Endodermal cell (in vitro differentiated cells): ENCODE measurements at regions not wholly inside any gene's neighbourhood (a gene's known extent, or its start where the extent isn't known, plus 50 kb on each side); places are given as distances from the start of the nearest gene placed in this dataset.

Experiments
- DNase-seq: peaks from one replicate; pipeline ENCODE4 v3.0.0-alpha.2; 2017
- H3K27ac ChIP-seq: 2 replicates; pipeline ENCODE4 v1.5.1; 2013; ENCODE audit warnings: mild to moderate bottlenecking, low read depth, low read length, moderate library complexity
- H3K27me3 ChIP-seq: 2 replicates; pipeline ENCODE4 v1.6.1; 2013; ENCODE audit warnings: mild to moderate bottlenecking, low read length, moderate library complexity; ENCODE audit not compliant: insufficient read depth, control insufficient read depth, poor library complexity, severe bottlenecking
- H3K36me3 ChIP-seq: 2 replicates; pipeline ENCODE4 v1.7.0; 2013; ENCODE audit warnings: mild to moderate bottlenecking, low read length, moderate library complexity; ENCODE audit not compliant: control insufficient read depth, insufficient read depth
- H3K4me1 ChIP-seq: one replicate; pipeline ENCODE4 v1.7.0; 2013; ENCODE audit warnings: low read length; ENCODE audit not compliant: control insufficient read depth, insufficient read depth
- H3K4me3 ChIP-seq: 2 replicates; pipeline ENCODE4 v1.5.1; 2013; ENCODE audit warnings: mild to moderate bottlenecking, low read length, moderate library complexity
- H3K9ac ChIP-seq: 2 replicates; pipeline ENCODE4 v1.6.1; 2013; ENCODE audit warnings: mild to moderate bottlenecking, low read length, moderate library complexity; ENCODE audit not compliant: poor library complexity, severe bottlenecking; ENCODE audit errors: extremely low read depth
- H3K9me3 ChIP-seq: 2 replicates; pipeline ENCODE4 v1.6.1; 2013; ENCODE audit warnings: mild to moderate bottlenecking, low read length, moderate library complexity; ENCODE audit not compliant: control insufficient read depth
- H3K27ac Mint-ChIP-seq: 2 replicates; pipeline ENCODE4 v1.8.0; 2020; ENCODE audit warnings: mixed read lengths
- H3K27me3 Mint-ChIP-seq: 2 replicates; pipeline ENCODE4 v1.8.0; 2021; ENCODE audit warnings: mild to moderate bottlenecking, mixed read lengths; ENCODE audit not compliant: insufficient read depth
- H3K36me3 Mint-ChIP-seq: 2 replicates; pipeline ENCODE4 v1.8.0; 2020; ENCODE audit warnings: low read depth, mixed read lengths
- H3K4me1 Mint-ChIP-seq: 2 replicates; pipeline ENCODE4 v1.8.0; 2020; ENCODE audit warnings: mixed read lengths
- H3K4me3 Mint-ChIP-seq: 2 replicates; pipeline ENCODE4 v1.8.0; 2020; ENCODE audit warnings: mild to moderate bottlenecking, moderate library complexity, mixed read lengths
- H3K9me3 Mint-ChIP-seq: 2 replicates; pipeline ENCODE4 v1.8.0; 2020; ENCODE audit warnings: mild to moderate bottlenecking, mixed read lengths
- WGBS, 2 experiments: methylation state at CpG; one replicate each; pipeline versions ENCODE4 v1.1.5 to v1.1.7; 2013; ENCODE audit warnings: missing lambda C conversion rate in 2 of 2, mixed read lengths in 1 of 2; ENCODE audit not compliant: insufficient coverage in 1 of 2, insufficient read length in 1 of 2; 5-methylcytosine and 5-hydroxymethylcytosine counted together
- TF ChIP-seq, protein P1 (sequence below): fragments of 200-600 bp; sonication (generic); conservative IDR thresholded peaks from 2 replicates; pipeline ENCODE4 v1.5.0; 2021; ENCODE audit warnings: antibody characterized with exemption, mild to moderate bottlenecking

DNA sequence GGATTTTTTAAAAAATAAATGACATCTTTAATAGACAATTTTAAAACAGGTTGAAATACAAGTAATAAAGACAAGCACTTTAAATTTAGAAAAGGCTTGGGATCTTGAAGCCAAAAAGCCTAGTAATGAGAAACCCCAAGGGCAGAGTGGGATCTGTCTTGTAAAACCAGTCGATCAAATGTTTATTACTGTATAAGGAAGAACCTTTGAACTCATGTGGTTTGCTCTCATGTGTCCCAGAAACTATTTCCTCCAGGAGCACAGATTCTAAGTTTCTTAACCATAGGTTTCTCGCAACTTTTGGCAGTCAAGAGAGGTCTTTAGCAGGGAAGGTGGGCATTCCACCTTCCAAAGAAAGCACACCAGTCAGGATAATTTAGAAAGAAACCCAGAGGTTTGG, 541.7 kb upstream of the BTBD3 start:
- H3K4me3 ChIP-seq: no peak overlapping the region
- peaks cover 40% of the 10 kb centered on the region for H3K4me1 Mint-ChIP-seq
- peaks cover 5% of the 10 kb centered on the region for H3K4me1 ChIP-seq
- no peaks in the 10 kb centered on the region for H3K36me3 Mint-ChIP-seq
- peaks cover under 1% of the 10 kb centered on the region for H3K9me3 Mint-ChIP-seq
- H3K4me3 Mint-ChIP-seq: no peak overlapping the region
- H3K27ac Mint-ChIP-seq: no peak overlapping the region
- H3K9ac ChIP-seq: no peak overlapping the region
- TF ChIP-seq, protein P1, sequence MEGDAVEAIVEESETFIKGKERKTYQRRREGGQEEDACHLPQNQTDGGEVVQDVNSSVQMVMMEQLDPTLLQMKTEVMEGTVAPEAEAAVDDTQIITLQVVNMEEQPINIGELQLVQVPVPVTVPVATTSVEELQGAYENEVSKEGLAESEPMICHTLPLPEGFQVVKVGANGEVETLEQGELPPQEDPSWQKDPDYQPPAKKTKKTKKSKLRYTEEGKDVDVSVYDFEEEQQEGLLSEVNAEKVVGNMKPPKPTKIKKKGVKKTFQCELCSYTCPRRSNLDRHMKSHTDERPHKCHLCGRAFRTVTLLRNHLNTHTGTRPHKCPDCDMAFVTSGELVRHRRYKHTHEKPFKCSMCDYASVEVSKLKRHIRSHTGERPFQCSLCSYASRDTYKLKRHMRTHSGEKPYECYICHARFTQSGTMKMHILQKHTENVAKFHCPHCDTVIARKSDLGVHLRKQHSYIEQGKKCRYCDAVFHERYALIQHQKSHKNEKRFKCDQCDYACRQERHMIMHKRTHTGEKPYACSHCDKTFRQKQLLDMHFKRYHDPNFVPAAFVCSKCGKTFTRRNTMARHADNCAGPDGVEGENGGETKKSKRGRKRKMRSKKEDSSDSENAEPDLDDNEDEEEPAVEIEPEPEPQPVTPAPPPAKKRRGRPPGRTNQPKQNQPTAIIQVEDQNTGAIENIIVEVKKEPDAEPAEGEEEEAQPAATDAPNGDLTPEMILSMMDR: no peak
- peaks cover 12% of the 10 kb centered on the region for H3K27me3 Mint-ChIP-seq
- H3K27ac ChIP-seq: no peak overlapping the region
- no peak for DNase-seq
- no peaks in the 10 kb centered on the region for H3K36me3 ChIP-seq
- H3K9me3 ChIP-seq: peaks cover 4% of the 10 kb centered on the region
- WGBS, 2 experiments: 88 to 100% methylated on average over 1 to 2 of the region's 2 CpGs
- no peaks in the 10 kb centered on the region for H3K27me3 ChIP-seq

DNA sequence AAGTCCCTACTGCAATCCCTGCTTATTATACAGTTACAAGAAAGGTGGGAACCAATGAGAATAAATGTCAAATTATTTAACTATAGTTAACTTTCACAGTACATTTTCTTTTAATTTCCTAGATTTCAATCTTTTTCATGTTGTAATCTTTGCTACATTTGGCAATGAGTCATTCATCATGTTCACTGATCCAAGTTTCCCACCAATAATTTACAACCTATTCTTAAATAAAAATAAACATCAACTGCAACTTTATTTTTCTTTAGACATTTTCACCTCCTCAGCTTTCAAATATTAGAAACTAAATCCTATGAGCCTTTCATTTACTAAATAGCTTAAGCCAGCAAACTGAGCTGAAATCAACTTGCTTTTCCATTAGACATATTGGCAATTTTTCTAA, 541.3 kb upstream of the BTBD3 start:
- Mint-ChIP-seq H3K27me3 (peaks cover 14% of the 10 kb centered on the region), H3K4me1 (peaks cover 40% of the 10 kb centered on the region), H3K4me3 (no peak overlapping the region), H3K27ac (no peak overlapping the region), H3K9me3 (peaks cover 4% of the 10 kb centered on the region), H3K36me3 (no peaks in the 10 kb centered on the region)
- Histone ChIP-seq H3K36me3 (no peaks in the 10 kb centered on the region), H3K9ac (no peak overlapping the region), H3K27me3 (no peaks in the 10 kb centered on the region), H3K27ac (no peak overlapping the region), H3K4me1 (peaks cover 5% of the 10 kb centered on the region), H3K9me3 (peaks cover 8% of the 10 kb centered on the region), H3K4me3 (no peak overlapping the region)
- DNase-seq: no peak
- TF ChIP-seq, protein P1: no peak

DNA sequence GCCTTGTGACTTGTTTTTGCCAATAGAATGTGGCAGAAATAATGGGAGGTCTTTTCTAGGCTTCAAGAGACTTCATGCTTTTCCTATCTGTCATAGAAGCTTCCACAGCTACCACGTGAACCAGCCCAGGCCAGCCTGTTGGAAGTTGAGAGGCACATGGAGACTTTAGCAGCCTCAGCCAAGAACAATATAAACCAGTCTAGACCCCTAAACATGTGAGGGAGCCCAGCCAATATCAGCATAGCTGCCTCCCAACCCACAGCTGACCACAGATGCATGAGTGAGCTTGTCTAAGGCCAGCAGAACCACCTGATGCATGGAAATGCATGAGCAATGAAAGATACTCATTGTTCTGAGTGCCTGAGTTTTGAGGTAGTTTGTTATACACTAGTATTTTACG, 540.7 kb upstream of the BTBD3 start:
- H3K4me1 Mint-ChIP-seq: peaks cover 40% of the 10 kb centered on the region
- Histone ChIP-seq H3K27me3 (no peaks in the 10 kb centered on the region), H3K36me3 (no peaks in the 10 kb centered on the region), H3K4me1 (peaks cover 5% of the 10 kb centered on the region), H3K4me3 (no peak overlapping the region), H3K9me3 (peaks cover 12% of the 10 kb centered on the region), H3K27ac (no peak overlapping the region), H3K9ac (no peak overlapping the region)
- peaks cover 10% of the 10 kb centered on the region for H3K9me3 Mint-ChIP-seq
- H3K27me3 Mint-ChIP-seq: peaks cover 14% of the 10 kb centered on the region
- no peak for DNase-seq
- no peak overlapping the region for H3K27ac Mint-ChIP-seq
- WGBS, 2 experiments: 96% methylated on average over 2 of the region's 2 CpGs; no CpG with 5 or more reads in 1 of the 2 experiments
- TF ChIP-seq, protein P1: no peak
- H3K36me3 Mint-ChIP-seq: no peaks in the 10 kb centered on the region
- H3K4me3 Mint-ChIP-seq: no peak overlapping the region
